ENCODE measurements at regions not wholly inside any gene's neighbourhood (a gene's known extent, or its start where the extent isn't known, plus 50 kb on each side); places are given as distances from the start of the nearest gene placed in this dataset.

DNA sequence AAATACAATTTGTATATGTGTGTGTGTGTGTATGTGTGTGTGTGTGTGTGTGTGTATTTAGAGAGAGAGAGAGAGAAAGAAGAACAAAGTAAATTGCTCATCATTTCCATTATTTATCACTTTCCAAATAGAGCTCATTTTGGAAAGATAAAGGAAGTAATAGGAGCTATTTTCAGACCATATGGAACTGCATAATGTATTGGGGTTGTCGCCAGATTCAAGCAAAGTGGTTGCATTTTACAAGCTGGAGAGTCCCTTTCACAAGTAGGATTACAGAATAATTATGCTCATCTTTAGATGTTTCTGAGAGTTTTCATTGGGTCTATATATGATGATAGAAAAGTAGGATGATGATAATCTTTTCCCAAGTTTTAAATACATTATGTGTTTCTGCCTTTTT lies 842.7 kb upstream of the SLC10A2 start:
- H3K79me2 ChIP-seq (ENCODE audit: insufficient read depth, low read length): no peaks in the 10 kb centered on the region
- no peaks in the 10 kb centered on the region for H3K9me3 ChIP-seq (ENCODE audit: control insufficient read depth in 1 of 2, insufficient read depth in 1 of 2, low read depth in 1 of 2, low read length in 2 of 2)
- BruUV-seq (replicated peaks): no TSS peak
- no peaks in the 10 kb centered on the region for H3K4me1 ChIP-seq (ENCODE audit: control insufficient read depth in 1 of 2, insufficient read depth in 2 of 2, low read length in 2 of 2)
- ChIA-PET POLR2A (no interaction called here), RAD21 (ENCODE audit: low non-redundant PET in 1 of 2, low total read pairs in 2 of 2, uncharacterized antibody in 2 of 2, unreplicated experiment in 2 of 2) (no interaction called here), CTCF (no interaction called here)
- no peak overlapping the region for H3K9ac ChIP-seq (ENCODE audit: low read length)
- no peak overlapping the region for H2AFZ ChIP-seq (ENCODE audit: low read depth, low read length, poor library complexity, severe bottlenecking)
- intact Hi-C loops (cut with micrococcal nuclease): no loop called here
- no peaks in the 10 kb centered on the region for H3K27me3 ChIP-seq (ENCODE audit: insufficient read depth, low read length)
- ATAC-seq (no peak), DNase-seq (ENCODE audit: low read depth, low spot score) (no peak)
- no peak overlapping the region for H3K27ac ChIP-seq (ENCODE audit: low read depth, low read length)
- TF ChIP-seq ZNF274 (IDR thresholded peaks at IDR 0.05; ENCODE audit: low read depth, low read length): no peak
- TF ChIP-seq, protein P1, sequence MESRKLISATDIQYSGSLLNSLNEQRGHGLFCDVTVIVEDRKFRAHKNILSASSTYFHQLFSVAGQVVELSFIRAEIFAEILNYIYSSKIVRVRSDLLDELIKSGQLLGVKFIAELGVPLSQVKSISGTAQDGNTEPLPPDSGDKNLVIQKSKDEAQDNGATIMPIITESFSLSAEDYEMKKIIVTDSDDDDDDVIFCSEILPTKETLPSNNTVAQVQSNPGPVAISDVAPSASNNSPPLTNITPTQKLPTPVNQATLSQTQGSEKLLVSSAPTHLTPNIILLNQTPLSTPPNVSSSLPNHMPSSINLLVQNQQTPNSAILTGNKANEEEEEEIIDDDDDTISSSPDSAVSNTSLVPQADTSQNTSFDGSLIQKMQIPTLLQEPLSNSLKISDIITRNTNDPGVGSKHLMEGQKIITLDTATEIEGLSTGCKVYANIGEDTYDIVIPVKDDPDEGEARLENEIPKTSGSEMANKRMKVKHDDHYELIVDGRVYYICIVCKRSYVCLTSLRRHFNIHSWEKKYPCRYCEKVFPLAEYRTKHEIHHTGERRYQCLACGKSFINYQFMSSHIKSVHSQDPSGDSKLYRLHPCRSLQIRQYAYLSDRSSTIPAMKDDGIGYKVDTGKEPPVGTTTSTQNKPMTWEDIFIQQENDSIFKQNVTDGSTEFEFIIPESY (IDR thresholded peaks at IDR 0.05; ENCODE audit: extremely low read depth, insufficient replicate concordance, low read length): no peak
- no peak overlapping the region for H3K4me3 ChIP-seq (replicated peaks in 1 of 2; ENCODE audit: low read depth in 1 of 2, low read length in 2 of 2)
- H3K9me2 ChIP-seq (ENCODE audit: insufficient read depth): no peaks in the 10 kb centered on the region
- H3K36me3 ChIP-seq (ENCODE audit: control insufficient read depth in 1 of 2, insufficient read depth in 2 of 2, low read length in 2 of 2): no peaks in the 10 kb centered on the region
- H4K20me1 ChIP-seq (ENCODE audit: insufficient read depth): no peaks in the 10 kb centered on the region
- no peak overlapping the region for H3K4me2 ChIP-seq (ENCODE audit: low read length)

DNA sequence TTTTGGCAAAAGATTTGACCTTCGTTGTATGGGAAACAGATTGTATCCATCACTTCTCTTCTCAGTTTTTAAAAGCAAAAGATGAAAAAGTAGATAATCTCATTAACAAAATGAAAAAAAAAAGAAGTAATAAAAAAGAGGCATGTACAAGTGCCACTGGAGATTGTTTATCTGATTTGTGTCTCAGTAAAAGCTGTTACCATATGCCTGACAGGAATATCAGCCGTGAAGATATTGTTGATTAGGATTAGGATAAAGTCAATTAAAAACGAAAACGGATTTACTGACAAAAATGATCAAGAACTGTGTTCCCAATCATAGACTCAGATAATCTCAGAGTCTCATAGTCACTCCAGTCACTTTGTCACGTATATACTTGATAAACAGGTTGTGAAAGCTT lies 842.1 kb upstream of the SLC10A2 start:
- intact Hi-C loops (cut with micrococcal nuclease): no loop called here
- no peak overlapping the region for H3K9ac ChIP-seq (ENCODE audit: low read length)
- POLR2A ChIA-PET: no interaction called here
- H3K79me2 ChIP-seq (ENCODE audit: insufficient read depth, low read length): no peaks in the 10 kb centered on the region
- no peaks in the 10 kb centered on the region for H3K36me3 ChIP-seq (ENCODE audit: control insufficient read depth in 1 of 2, insufficient read depth in 2 of 2, low read length in 2 of 2)
- TF ChIP-seq, protein P2, sequence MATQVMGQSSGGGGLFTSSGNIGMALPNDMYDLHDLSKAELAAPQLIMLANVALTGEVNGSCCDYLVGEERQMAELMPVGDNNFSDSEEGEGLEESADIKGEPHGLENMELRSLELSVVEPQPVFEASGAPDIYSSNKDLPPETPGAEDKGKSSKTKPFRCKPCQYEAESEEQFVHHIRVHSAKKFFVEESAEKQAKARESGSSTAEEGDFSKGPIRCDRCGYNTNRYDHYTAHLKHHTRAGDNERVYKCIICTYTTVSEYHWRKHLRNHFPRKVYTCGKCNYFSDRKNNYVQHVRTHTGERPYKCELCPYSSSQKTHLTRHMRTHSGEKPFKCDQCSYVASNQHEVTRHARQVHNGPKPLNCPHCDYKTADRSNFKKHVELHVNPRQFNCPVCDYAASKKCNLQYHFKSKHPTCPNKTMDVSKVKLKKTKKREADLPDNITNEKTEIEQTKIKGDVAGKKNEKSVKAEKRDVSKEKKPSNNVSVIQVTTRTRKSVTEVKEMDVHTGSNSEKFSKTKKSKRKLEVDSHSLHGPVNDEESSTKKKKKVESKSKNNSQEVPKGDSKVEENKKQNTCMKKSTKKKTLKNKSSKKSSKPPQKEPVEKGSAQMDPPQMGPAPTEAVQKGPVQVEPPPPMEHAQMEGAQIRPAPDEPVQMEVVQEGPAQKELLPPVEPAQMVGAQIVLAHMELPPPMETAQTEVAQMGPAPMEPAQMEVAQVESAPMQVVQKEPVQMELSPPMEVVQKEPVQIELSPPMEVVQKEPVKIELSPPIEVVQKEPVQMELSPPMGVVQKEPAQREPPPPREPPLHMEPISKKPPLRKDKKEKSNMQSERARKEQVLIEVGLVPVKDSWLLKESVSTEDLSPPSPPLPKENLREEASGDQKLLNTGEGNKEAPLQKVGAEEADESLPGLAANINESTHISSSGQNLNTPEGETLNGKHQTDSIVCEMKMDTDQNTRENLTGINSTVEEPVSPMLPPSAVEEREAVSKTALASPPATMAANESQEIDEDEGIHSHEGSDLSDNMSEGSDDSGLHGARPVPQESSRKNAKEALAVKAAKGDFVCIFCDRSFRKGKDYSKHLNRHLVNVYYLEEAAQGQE (IDR thresholded peaks at IDR 0.05; ENCODE audit: low read depth): no peak
- no peak for TF ChIP-seq EGR1 (IDR thresholded peaks at IDR 0.05; ENCODE audit: low read depth)
- no peak for TF ChIP-seq EZH2 (IDR thresholded peaks at IDR 0.05)
- no peak for TF ChIP-seq ZFX (IDR thresholded peaks at IDR 0.05)
- TF ChIP-seq, protein P1 (IDR thresholded peaks at IDR 0.05; ENCODE audit: extremely low read depth, insufficient replicate concordance, low read length): no peak
- TF ChIP-seq CEBPB (IDR thresholded peaks at IDR 0.05; ENCODE audit: low read depth): no peak
- TF ChIP-seq, protein P3, sequence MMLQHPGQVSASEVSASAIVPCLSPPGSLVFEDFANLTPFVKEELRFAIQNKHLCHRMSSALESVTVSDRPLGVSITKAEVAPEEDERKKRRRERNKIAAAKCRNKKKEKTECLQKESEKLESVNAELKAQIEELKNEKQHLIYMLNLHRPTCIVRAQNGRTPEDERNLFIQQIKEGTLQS (IDR thresholded peaks at IDR 0.05): no peak
- ATAC-seq: no peak
- no peak overlapping the region for H2AFZ ChIP-seq (ENCODE audit: low read depth, low read length, poor library complexity, severe bottlenecking)
- H3K4me1 ChIP-seq (ENCODE audit: control insufficient read depth in 1 of 2, insufficient read depth in 2 of 2, low read length in 2 of 2): no peaks in the 10 kb centered on the region
- no peaks in the 10 kb centered on the region for H4K20me1 ChIP-seq (ENCODE audit: insufficient read depth)
- H3K9me3 ChIP-seq (ENCODE audit: control insufficient read depth in 1 of 2, insufficient read depth in 1 of 2, low read depth in 1 of 2, low read length in 2 of 2): no peaks in the 10 kb centered on the region
- RAD21 ChIA-PET (ENCODE audit: low non-redundant PET in 1 of 2, low total read pairs in 2 of 2, uncharacterized antibody in 2 of 2, unreplicated experiment in 2 of 2): no interaction called here
- CTCF ChIA-PET: no interaction called here
- H3K4me3 ChIP-seq (replicated peaks in 1 of 2; ENCODE audit: low read depth in 1 of 2, low read length in 2 of 2): no peak overlapping the region
- no TSS peak for BruUV-seq (replicated peaks)
- DNase-seq (ENCODE audit: low read depth, low spot score): no peak
- no peak overlapping the region for H3K27ac ChIP-seq (ENCODE audit: low read depth, low read length)
- no peaks in the 10 kb centered on the region for H3K9me2 ChIP-seq (ENCODE audit: insufficient read depth)
- H3K27me3 ChIP-seq (ENCODE audit: insufficient read depth, low read length): no peaks in the 10 kb centered on the region
- no peak overlapping the region for H3K4me2 ChIP-seq (ENCODE audit: low read length)

Data from HCT116 (cell line).